ENCODE measurements at regions not wholly inside any gene's neighbourhood (a gene's known extent, or its start where the extent isn't known, plus 50 kb on each side); places are given as distances from the start of the nearest gene placed in this dataset.

DNA sequence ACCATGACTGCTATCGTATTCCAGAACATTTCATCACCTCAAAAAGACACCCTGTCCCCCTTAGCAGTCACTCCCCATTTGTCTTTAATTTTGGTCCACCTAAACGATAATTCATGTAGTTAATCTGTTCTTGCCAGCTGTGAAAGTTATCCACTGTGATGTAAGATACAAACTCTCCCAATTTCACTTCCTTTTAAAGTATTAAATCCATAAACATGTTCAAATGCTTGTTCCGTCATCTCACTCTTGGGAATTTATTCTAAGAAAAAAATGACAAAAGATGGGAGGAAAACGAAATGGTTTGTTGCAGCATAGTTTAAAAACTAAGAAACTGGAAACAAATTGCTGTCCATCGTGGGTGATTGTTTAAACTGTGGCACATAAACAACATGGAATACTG is 53.7 kb upstream of the IRF2 start:
- no peak for DNase-seq

DNA sequence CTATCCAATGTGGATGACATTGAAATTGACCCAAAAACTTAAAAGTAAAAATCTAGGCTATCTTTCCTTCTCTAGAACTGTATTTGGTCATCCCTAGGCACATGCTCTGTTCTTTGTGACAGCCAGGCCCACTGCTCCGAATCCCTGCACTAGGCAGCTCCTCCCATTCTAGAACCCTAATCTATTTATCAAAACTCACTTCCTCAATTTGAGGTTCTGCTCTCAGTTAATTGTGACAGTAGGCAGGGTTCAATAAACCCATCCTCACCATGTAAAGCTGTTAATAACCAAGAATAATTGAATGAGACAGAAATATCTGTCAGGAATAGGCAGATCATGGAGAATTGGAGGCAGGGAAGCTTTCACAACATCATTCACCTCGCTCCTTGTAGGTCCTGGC is 51.9 kb upstream of the IRF2 start:
- DNase-seq: no peak

Data from CD4-positive, alpha-beta T cell treated with Interleukin-21 for 1 hour (primary cell).